Muscle layer of colon (tissue), 2 donors: ENCODE measurements at regions not wholly inside any gene's neighbourhood (a gene's known extent, or its start where the extent isn't known, plus 50 kb on each side); places are given as distances from the start of the nearest gene placed in this dataset.
"Not testable (repeated sequence)": the region's sequence is repeated elsewhere in the genome, so short reads cannot be mapped to it uniquely, and the experiment has no call there.

Experiments used
- H3K27ac ChIP-seq: one replicate; pipeline ENCODE4 v1.7.0; 2013; ENCODE audit warnings: low read depth, mild to moderate bottlenecking, low read length, moderate library complexity
- H3K27me3 ChIP-seq, 2 donors: one replicate each; pipeline ENCODE4 v1.7.0; 2013; ENCODE audit warnings: low read length in 2 of 2, mild to moderate bottlenecking in 2 of 2; ENCODE audit not compliant: insufficient read depth in 2 of 2, control insufficient read depth in 1 of 2
- H3K36me3 ChIP-seq: one replicate; pipeline ENCODE4 v1.7.0; 2013; ENCODE audit warnings: mild to moderate bottlenecking, low read length; ENCODE audit not compliant: insufficient read depth
- H3K4me1 ChIP-seq: one replicate; pipeline ENCODE4 v1.7.0; 2013; ENCODE audit warnings: mild to moderate bottlenecking, low read length; ENCODE audit not compliant: insufficient read depth
- H3K4me3 ChIP-seq, 2 donors: one replicate each; pipeline ENCODE4 v1.7.0; 2013; ENCODE audit warnings: low read length in 2 of 2, low read depth in 1 of 2, mild to moderate bottlenecking in 1 of 2, moderate library complexity in 1 of 2
- H3K9ac ChIP-seq: one replicate; pipeline ENCODE4 v1.7.0; 2013; ENCODE audit warnings: low read length
- H3K9me3 ChIP-seq: one replicate; pipeline ENCODE4 v1.7.0; 2013; ENCODE audit warnings: mild to moderate bottlenecking, low read length
- donor health status: abdominal sarcoma.
- donor health status: Adenocarcinoma of cecum.

GRCh38 chr4:165805406-165805805, 67.6 kb upstream of the TLL1 start:
- Histone ChIP-seq H3K4me1 (no peaks in the 10 kb centered on the region), H3K36me3 (no peaks in the 10 kb centered on the region), H3K9me3 (no peaks in the 10 kb centered on the region)

GRCh38 chr4:165806613-165807012, 66.4 kb upstream of the TLL1 start:
- no peaks in the 10 kb centered on the region for H3K9me3 ChIP-seq
- H3K27ac ChIP-seq, result no peak overlapping the region
- no peaks in the 10 kb centered on the region for H3K27me3 ChIP-seq
- no peaks in the 10 kb centered on the region for H3K36me3 ChIP-seq
- H3K4me3 ChIP-seq, result no peak overlapping the region
- H3K9ac ChIP-seq, result no peak overlapping the region
- no peaks in the 10 kb centered on the region for H3K4me1 ChIP-seq

More at GRCh38 chr4:165805406-165805805, 67.6 kb upstream of the TLL1 start:
- H3K9ac ChIP-seq, result no peak overlapping the region
- no peak overlapping the region for H3K27ac ChIP-seq
- H3K4me3 ChIP-seq, result no peak overlapping the region
- no peaks in the 10 kb centered on the region for H3K27me3 ChIP-seq

- Histone ChIP-seq H3K4me3 (no peak overlapping the region), H3K9ac (no peak overlapping the region), H3K36me3 (no peaks in the 10 kb centered on the region), H3K27ac (no peak overlapping the region), H3K9me3 (no peaks in the 10 kb centered on the region), H3K4me1 (peaks cover 6% of the 10 kb centered on the region), H3K27me3 (no peaks in the 10 kb centered on the region)
Observed at GRCh38 chr4:165810726-165811125, 62.3 kb upstream of the TLL1 start.

GRCh38 chr4:165813606-165814005, 59.4 kb upstream of the TLL1 start:
- peaks cover 6% of the 10 kb centered on the region for H3K4me1 ChIP-seq
- no peaks in the 10 kb centered on the region for H3K27me3 ChIP-seq
- H3K9me3 ChIP-seq, result no peaks in the 10 kb centered on the region
- no peak overlapping the region for H3K4me3 ChIP-seq
- H3K9ac ChIP-seq, result no peak overlapping the region
- H3K27ac ChIP-seq, result no peak overlapping the region
- no peaks in the 10 kb centered on the region for H3K36me3 ChIP-seq

GRCh38 chr4:165814256-165815020, 58.6 kb upstream of the TLL1 start:
- H3K4me1 ChIP-seq, result peaks cover 6% of the 10 kb centered on the region
- no peaks in the 10 kb centered on the region for H3K27me3 ChIP-seq
- H3K9me3 ChIP-seq, result no peaks in the 10 kb centered on the region
- H3K36me3 ChIP-seq, result no peaks in the 10 kb centered on the region
- no peak overlapping the region for H3K4me3 ChIP-seq
- H3K27ac ChIP-seq, result no peak overlapping the region
- H3K9ac ChIP-seq, result no peak overlapping the region

- not testable (repeated sequence) for H3K9ac ChIP-seq, H3K4me3 ChIP-seq, H3K9me3 ChIP-seq, H3K4me1 ChIP-seq, H3K27ac ChIP-seq, H3K27me3 ChIP-seq, H3K36me3 ChIP-seq
Observed at GRCh38 chr4:165819126-165819525, 53.9 kb upstream of the TLL1 start.
